ENCODE measurements at regions not wholly inside any gene's neighbourhood (a gene's known extent, or its start where the extent isn't known, plus 50 kb on each side); places are given as distances from the start of the nearest gene placed in this dataset.

DNA sequence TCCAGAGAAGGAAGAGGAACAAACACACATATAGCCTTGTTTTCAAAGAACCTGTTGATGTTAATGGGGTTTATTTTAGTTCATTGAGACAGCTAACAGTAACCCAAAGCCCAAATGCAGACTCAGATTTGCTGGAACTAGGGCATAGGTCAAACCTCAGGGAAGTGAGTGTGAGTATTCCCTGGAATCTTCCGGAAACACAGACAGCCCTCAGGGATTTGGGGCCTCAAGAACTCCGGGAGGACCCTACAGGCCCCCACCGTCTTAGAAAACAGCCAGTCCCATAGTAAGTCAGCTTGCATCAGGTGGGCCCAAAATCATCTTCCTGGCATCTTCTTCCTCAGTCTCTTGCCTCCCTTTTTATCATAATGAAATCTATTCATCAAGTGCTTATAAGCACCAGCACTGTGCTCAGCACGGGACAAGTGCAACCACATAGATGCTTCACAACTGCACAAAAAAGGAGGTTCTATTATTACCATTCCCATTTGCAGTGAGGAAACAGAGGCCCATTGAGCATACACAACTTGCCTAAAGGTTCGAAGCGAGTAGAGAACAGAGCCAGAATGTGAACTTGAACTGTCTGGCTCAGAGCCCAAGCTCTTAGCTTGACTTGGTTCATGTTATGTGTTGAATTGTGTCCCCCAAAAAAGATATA is 50.2 kb upstream of the BCL11A start:
- Histone ChIP-seq H3K4me3 (ENCODE audit: low read length) (no peak overlapping the region), H3K27ac (ENCODE audit: low read depth, low read length) (no peak overlapping the region), H3K4me1 (ENCODE audit: control insufficient read depth, insufficient read depth, low read length) (no peaks in the 10 kb centered on the region), H3K36me3 (ENCODE audit: control insufficient read depth, insufficient read depth, low read length) (no peaks in the 10 kb centered on the region), H3K27me3 (ENCODE audit: control insufficient read depth, insufficient read depth, low read length, poor library complexity, severe bottlenecking) (no peaks in the 10 kb centered on the region), H3K9me3 (ENCODE audit: control insufficient read depth, low read length) (no peaks in the 10 kb centered on the region), H3K9ac (ENCODE audit: extremely low read depth, low read length, poor library complexity, severe bottlenecking) (no peak overlapping the region)
- no peaks in the 10 kb centered on the region for H3K9me3 Mint-ChIP-seq
- H3K4me1 Mint-ChIP-seq, result peaks cover 9% of the 10 kb centered on the region
- no peak overlapping the region for H3K27ac Mint-ChIP-seq
- H3K27me3 Mint-ChIP-seq (ENCODE audit: insufficient read depth), result peaks cover 2% of the 10 kb centered on the region
- no peak for DNase-seq
- H3K4me3 Mint-ChIP-seq, result no peak overlapping the region
- TF ChIP-seq, protein P1, sequence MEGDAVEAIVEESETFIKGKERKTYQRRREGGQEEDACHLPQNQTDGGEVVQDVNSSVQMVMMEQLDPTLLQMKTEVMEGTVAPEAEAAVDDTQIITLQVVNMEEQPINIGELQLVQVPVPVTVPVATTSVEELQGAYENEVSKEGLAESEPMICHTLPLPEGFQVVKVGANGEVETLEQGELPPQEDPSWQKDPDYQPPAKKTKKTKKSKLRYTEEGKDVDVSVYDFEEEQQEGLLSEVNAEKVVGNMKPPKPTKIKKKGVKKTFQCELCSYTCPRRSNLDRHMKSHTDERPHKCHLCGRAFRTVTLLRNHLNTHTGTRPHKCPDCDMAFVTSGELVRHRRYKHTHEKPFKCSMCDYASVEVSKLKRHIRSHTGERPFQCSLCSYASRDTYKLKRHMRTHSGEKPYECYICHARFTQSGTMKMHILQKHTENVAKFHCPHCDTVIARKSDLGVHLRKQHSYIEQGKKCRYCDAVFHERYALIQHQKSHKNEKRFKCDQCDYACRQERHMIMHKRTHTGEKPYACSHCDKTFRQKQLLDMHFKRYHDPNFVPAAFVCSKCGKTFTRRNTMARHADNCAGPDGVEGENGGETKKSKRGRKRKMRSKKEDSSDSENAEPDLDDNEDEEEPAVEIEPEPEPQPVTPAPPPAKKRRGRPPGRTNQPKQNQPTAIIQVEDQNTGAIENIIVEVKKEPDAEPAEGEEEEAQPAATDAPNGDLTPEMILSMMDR (conservative IDR thresholded peaks at IDR 0.05), result no peak
- 92 to 100% methylated on average over 6 of the region's 6 CpGs for WGBS, 2 experiments (ENCODE audit: insufficient coverage in 1 of 2, insufficient read length in 1 of 2)
- no peaks in the 10 kb centered on the region for H3K36me3 Mint-ChIP-seq (ENCODE audit: low read depth)

DNA sequence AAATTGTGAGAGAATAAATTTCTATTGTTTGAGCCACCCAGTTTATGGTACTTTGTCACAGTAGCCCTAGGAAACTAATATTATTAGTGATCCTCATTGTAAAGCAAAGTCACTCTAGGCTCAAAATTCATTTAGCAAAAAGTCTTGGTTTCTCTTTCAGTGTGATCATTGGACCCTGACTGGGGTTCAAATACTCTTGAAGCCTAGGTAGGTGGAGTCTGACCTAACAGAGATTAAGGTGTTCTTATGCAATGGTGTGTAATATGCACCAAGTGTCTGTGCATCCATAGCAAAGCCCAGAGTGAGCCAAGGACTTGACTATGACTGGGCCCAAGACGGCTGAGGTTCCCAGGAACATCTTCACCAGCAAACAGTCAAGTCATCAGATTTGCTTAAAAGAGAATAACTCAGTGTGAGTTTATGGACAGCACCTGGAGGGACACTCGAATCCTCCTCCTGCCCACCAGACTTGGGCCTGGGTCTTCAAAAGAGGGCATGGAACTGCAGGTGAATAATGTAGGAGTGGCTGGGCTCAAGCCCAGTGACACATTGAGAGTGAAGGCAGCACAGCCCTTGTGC is 51.1 kb upstream of the BCL11A start:
- Mint-ChIP-seq H3K4me1 (peaks cover 18% of the 10 kb centered on the region), H3K9me3 (no peaks in the 10 kb centered on the region), H3K27ac (no peak overlapping the region), H3K27me3 (ENCODE audit: insufficient read depth) (peaks cover 2% of the 10 kb centered on the region), H3K4me3 (no peak overlapping the region), H3K36me3 (ENCODE audit: low read depth) (no peaks in the 10 kb centered on the region)
- Histone ChIP-seq H3K4me3 (ENCODE audit: low read length) (no peak overlapping the region), H3K27me3 (ENCODE audit: control insufficient read depth, insufficient read depth, low read length, poor library complexity, severe bottlenecking) (no peaks in the 10 kb centered on the region), H3K9ac (ENCODE audit: extremely low read depth, low read length, poor library complexity, severe bottlenecking) (no peak overlapping the region), H3K4me1 (ENCODE audit: control insufficient read depth, insufficient read depth, low read length) (no peaks in the 10 kb centered on the region), H3K27ac (ENCODE audit: low read depth, low read length) (no peak overlapping the region), H3K36me3 (ENCODE audit: control insufficient read depth, insufficient read depth, low read length) (no peaks in the 10 kb centered on the region), H3K9me3 (ENCODE audit: control insufficient read depth, low read length) (no peaks in the 10 kb centered on the region)
- TF ChIP-seq, protein P1 (conservative IDR thresholded peaks at IDR 0.05), result no peak
- 92 to 100% methylated on average over 1 to 2 of the region's 2 CpGs for WGBS, 2 experiments (ENCODE audit: insufficient coverage in 1 of 2, insufficient read length in 1 of 2)
- DNase-seq, result no peak

DNA sequence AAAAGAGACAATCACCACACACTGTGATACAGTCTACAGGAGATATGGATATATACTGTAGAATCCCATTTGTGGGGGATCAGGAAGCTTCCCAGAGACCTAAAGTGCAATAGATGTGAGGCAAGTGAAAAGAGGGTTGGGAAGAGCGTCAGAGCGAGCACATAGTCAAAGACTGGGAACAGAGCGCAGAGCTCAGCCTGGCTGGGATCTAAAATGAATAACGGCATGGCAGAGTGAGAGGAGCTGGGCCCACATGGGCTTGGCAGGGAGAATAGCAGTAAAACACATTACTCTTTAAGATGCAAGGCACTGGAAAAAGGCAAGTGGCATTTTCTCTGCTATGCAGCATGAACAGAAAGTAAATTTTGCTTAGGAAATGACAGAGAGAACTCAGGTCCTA is 52.4 kb upstream of the BCL11A start:
- no peak overlapping the region for H3K4me3 ChIP-seq (ENCODE audit: low read length)

More for the DNA sequence above, 52.4 kb upstream of the BCL11A start:
- Mint-ChIP-seq H3K36me3 (ENCODE audit: low read depth) (no peaks in the 10 kb centered on the region), H3K9me3 (no peaks in the 10 kb centered on the region), H3K4me3 (no peak overlapping the region), H3K27me3 (ENCODE audit: insufficient read depth) (no peaks in the 10 kb centered on the region), H3K4me1 (peaks cover 18% of the 10 kb centered on the region), H3K27ac (no peak overlapping the region)
- DNase-seq, result no peak
- 95 to 100% methylated on average over 4 of the region's 4 CpGs for WGBS, 2 experiments (ENCODE audit: insufficient coverage in 1 of 2, insufficient read length in 1 of 2)
- H3K9me3 ChIP-seq (ENCODE audit: control insufficient read depth, low read length), result no peaks in the 10 kb centered on the region
- H3K27ac ChIP-seq (ENCODE audit: low read depth, low read length), result no peak overlapping the region
- H3K36me3 ChIP-seq (ENCODE audit: control insufficient read depth, insufficient read depth, low read length), result no peaks in the 10 kb centered on the region
- H3K9ac ChIP-seq (ENCODE audit: extremely low read depth, low read length, poor library complexity, severe bottlenecking), result no peak overlapping the region
- H3K4me1 ChIP-seq (ENCODE audit: control insufficient read depth, insufficient read depth, low read length), result no peaks in the 10 kb centered on the region
- TF ChIP-seq, protein P1 (conservative IDR thresholded peaks at IDR 0.05), result no peak
- no peaks in the 10 kb centered on the region for H3K27me3 ChIP-seq (ENCODE audit: control insufficient read depth, insufficient read depth, low read length, poor library complexity, severe bottlenecking)
